Karpas-422 (cell line): ENCODE measurements at regions not wholly inside any gene's neighbourhood (a gene's known extent, or its start where the extent isn't known, plus 50 kb on each side); places are given as distances from the start of the nearest gene placed in this dataset. TPM values are rescaled to one million over a fixed set of nuclear protein-coding genes. Genes with fewer than 3 reads are reported as not detected.

Experiments used
- DNase-seq: peaks from one replicate; pipeline ENCODE4 v3.0.0-alpha.2; 2015
- H2AFZ ChIP-seq: fragments of 200-600 bp; sonication (generic); 2 replicates; pipeline ENCODE4 v1.6.1; 2014; ENCODE audit warnings: antibody characterized with exemption, low read length, mixed read lengths
- H3K27ac ChIP-seq: fragments of 200-600 bp; sonication (generic); 2 replicates; pipeline ENCODE4 v1.5.1; 2014; ENCODE audit warnings: mild to moderate bottlenecking, low read length, moderate library complexity
- H3K27me3 ChIP-seq: fragments of 200-600 bp; sonication (generic); 2 replicates; pipeline ENCODE4 v1.6.1; 2014; ENCODE audit warnings: low read length, mixed read lengths
- H3K36me3 ChIP-seq: fragments of 200-600 bp; sonication (generic); 2 replicates; pipeline ENCODE4 v1.6.1; 2014; ENCODE audit warnings: low read length, mixed read lengths; ENCODE audit not compliant: insufficient read depth
- H3K4me1 ChIP-seq: fragments of 200-600 bp; sonication (generic); 2 replicates; pipeline ENCODE4 v1.6.1; 2014; ENCODE audit warnings: mild to moderate bottlenecking, low read length, mixed read lengths
- H3K4me2 ChIP-seq: fragments of 200-600 bp; sonication (generic); 2 replicates; pipeline ENCODE4 v1.6.1; 2014; ENCODE audit warnings: low read length, low read depth, mild to moderate bottlenecking; ENCODE audit not compliant: poor library complexity, severe bottlenecking
- H3K4me3 ChIP-seq: fragments of 200-600 bp; sonication (generic); 2 replicates; pipeline ENCODE4 v1.5.1; 2014; ENCODE audit warnings: mild to moderate bottlenecking, antibody characterized with exemption, low read length, mixed read lengths
- H3K79me2 ChIP-seq: fragments of 200-600 bp; sonication (generic); 2 replicates; pipeline ENCODE4 v1.6.1; 2014; ENCODE audit warnings: mild to moderate bottlenecking, low read length, mixed read lengths
- H3K9ac ChIP-seq: fragments of 200-600 bp; sonication (generic); 2 replicates; pipeline ENCODE4 v1.6.0; 2014; ENCODE audit warnings: low read length
- H3K9me2 ChIP-seq: fragments of 200-600 bp; sonication (generic), shearing (Covaris generic); replicated peaks from 2 replicates; pipeline ENCODE4 v1.6.0; 2014; ENCODE audit warnings: mild to moderate bottlenecking, low read length, moderate library complexity; ENCODE audit not compliant: insufficient read depth
- H3K9me3 ChIP-seq: fragments of 300-700, 200-600 bp; sonication (generic); 2 replicates; pipeline ENCODE4 v1.6.1; 2014; ENCODE audit warnings: low read length, mixed read lengths
- H4K20me1 ChIP-seq: fragments of 200-600 bp; sonication (generic); 2 replicates; pipeline ENCODE4 v1.6.1; 2014; ENCODE audit warnings: mild to moderate bottlenecking, antibody characterized with exemption, low read length, low read depth; ENCODE audit not compliant: insufficient read depth
- small RNA-seq: library from RNA; depleted of rRNA; stranded (forward); fragments of <200 nt; gene quantifications from one replicate; pipeline ENCODE3, GENCODE V24; 2014

GRCh38 chr3:154482507-154482906 lies 52.5 kb upstream of the GPR149 start:
- Histone ChIP-seq H3K4me3 (no peak overlapping the region), H3K9me3 (no peaks in the 10 kb centered on the region), H2AFZ (no peak overlapping the region), H3K79me2 (no peaks in the 10 kb centered on the region), H3K9me2 (no peaks in the 10 kb centered on the region), H3K36me3 (no peaks in the 10 kb centered on the region), H4K20me1 (no peaks in the 10 kb centered on the region), H3K9ac (no peak overlapping the region), H3K4me1 (no peaks in the 10 kb centered on the region), H3K4me2 (no peak overlapping the region), H3K27me3 (no peaks in the 10 kb centered on the region), H3K27ac (no peak overlapping the region)
- DNase-seq: no peak

DNA sequence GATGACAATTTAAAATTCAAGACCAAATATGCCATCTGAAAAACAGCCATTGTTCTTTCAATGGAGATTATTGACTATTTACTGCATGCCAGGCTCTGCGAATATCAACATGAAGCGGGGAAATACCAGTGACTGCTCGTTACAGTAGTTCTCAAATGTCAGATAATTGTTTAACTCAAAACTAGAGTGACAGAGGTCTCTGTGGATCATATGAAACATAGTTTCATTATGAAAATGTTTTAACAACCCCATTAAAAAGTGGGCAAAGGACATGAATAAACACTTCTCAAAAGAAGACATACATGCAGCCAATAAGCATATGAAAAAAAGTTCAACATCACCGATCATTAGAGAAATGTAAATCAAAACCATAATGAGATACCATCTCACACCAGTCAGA lies 50.0 kb upstream of the GPR149 start:
- no peak for DNase-seq
- no peak overlapping the region for H2AFZ ChIP-seq
- H3K4me2 ChIP-seq: no peak overlapping the region
- H3K36me3 ChIP-seq: no peaks in the 10 kb centered on the region
- no peaks in the 10 kb centered on the region for H4K20me1 ChIP-seq
- peaks cover 13% of the 10 kb centered on the region for H3K4me1 ChIP-seq
- no peaks in the 10 kb centered on the region for H3K9me3 ChIP-seq
- no peaks in the 10 kb centered on the region for H3K79me2 ChIP-seq
- H3K9ac ChIP-seq: no peak overlapping the region
- H3K27ac ChIP-seq: no peak overlapping the region
- no peaks in the 10 kb centered on the region for H3K9me2 ChIP-seq
- H3K27me3 ChIP-seq: no peaks in the 10 kb centered on the region
- H3K4me3 ChIP-seq: no peak overlapping the region

Small RNAs in the stretch of these regions (small RNA-seq; reads per million reads assigned to genes)
- not detected for gene DYNLL1P5
